Urothelium cell line (cell line): ENCODE measurements at regions not wholly inside any gene's neighbourhood (a gene's known extent, or its start where the extent isn't known, plus 50 kb on each side); places are given as distances from the start of the nearest gene placed in this dataset.
A peak's percentile ranks its signal among the peaks of the same experiment; 100 is the strongest.
"Not testable (repeated sequence)": the region's sequence is repeated elsewhere in the genome, so short reads cannot be mapped to it uniquely, and the experiment has no call there.

Experiments
- DNase-seq: peaks from one replicate; pipeline ENCODE4 v3.0.0; 2011; ENCODE audit warnings: low spot score, mixed read lengths
- FAIRE-seq: peaks from 2 replicates; lab custom pipeline; 2011; peaks lifted over from hg19 to GRCh38; lab: Jason Lieb, UNC

- DNase-seq (no peak), FAIRE-seq (no peak)
Measured at GRCh38 chrX:37904833-37905232, 57.5 kb upstream of the DYNLT3 start.

- no peak for FAIRE-seq
- DNase-seq = peak; percentile 64
Measured at GRCh38 chrX:37905436-37906147, 58.2 kb upstream of the DYNLT3 start.

- DNase-seq = no peak
- FAIRE-seq = no peak
Measured at GRCh38 chrX:37906357-37906756, 59.0 kb upstream of the DYNLT3 start.

DNA sequence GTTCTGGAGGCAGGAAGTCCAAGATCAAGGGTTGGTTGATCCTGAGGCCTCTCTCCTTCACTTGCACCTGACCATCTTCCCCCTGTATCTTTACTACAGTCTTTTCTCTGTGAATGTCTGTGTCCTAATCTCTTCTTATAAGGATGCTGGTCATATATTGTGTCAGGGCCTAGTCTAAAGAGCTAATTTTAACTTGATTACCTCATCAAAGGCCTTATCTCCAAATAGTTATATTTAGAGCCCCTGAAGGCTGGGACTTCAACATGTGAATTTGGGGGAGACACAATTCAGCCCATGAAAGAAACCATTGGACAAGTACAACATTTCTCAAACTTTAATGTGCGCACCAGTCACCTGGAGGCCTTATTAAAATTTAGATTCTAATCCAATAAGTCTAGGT is 62.8 kb upstream of the DYNLT3 start:
- FAIRE-seq (no peak), DNase-seq (no peak)

DNA sequence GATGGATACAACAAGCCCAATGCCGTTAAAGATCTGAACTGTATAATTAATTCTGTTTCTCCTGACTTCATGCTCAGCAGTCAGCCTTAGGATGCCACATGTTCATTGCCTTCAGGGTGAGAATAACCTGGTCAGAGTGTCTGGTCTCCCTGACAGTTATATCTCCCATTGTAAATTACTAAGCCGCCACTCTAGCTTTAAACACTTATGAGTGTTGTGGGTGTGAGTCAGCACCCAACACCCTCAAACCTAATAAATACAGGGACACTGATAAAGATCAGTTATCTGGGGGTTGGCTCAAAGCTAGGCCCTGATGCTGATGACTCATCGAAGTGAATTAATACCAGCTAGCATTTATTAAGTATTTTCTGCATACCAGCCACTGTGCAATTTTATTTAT is 64.9 kb upstream of the DYNLT3 start:
- DNase-seq = peak; percentile 19
- no peak for FAIRE-seq

DNA sequence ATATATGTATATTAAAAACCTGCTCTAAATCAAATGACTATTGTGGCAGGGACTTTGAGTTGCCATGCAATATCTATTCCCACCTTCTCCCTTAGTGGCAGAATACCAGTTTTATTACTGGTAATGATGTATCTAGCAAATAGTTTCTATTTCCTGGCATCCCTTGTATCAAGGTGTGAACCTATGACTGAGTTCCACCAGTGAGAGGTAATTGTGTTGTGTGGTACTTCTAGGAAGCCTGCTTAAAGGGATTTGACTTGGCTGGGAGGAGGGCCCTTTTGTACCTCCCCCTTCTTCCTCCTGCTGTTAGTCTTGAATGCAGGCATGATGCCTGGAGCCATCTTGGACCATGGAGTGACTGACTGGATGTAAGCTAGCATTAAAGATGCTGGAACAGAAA is 65.4 kb upstream of the DYNLT3 start:
- DNase-seq (no peak), FAIRE-seq (no peak)

DNA sequence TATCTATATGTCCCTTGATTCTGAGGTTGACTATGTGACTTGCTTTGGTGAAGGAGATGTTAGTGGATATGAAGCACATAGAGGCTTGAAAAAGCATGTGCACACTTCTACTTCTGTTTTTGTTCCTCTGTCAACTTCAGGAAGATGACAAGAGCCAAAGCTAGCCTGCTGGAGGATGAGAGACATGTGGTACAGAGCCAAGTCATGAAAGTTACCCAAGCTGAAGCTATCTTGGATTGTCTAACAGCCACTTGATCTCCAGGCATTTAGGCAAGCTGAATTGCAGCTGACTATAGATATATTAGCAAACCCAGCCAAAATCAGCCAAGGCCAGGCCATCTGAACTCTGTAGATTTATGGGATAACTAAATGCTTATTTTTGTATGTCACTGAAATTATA is 70.8 kb upstream of the DYNLT3 start:
- no peak for FAIRE-seq

GRCh38 chrX:37918703-37919102 is 71.3 kb upstream of the DYNLT3 start:
- no peak for DNase-seq
- no peak for FAIRE-seq

More for the DNA sequence above, 70.8 kb upstream of the DYNLT3 start:
- no peak for DNase-seq

GRCh38 chrX:37921758-37922157 is 74.4 kb upstream of the DYNLT3 start:
- DNase-seq (peak; percentile 14), FAIRE-seq (no peak)

DNA sequence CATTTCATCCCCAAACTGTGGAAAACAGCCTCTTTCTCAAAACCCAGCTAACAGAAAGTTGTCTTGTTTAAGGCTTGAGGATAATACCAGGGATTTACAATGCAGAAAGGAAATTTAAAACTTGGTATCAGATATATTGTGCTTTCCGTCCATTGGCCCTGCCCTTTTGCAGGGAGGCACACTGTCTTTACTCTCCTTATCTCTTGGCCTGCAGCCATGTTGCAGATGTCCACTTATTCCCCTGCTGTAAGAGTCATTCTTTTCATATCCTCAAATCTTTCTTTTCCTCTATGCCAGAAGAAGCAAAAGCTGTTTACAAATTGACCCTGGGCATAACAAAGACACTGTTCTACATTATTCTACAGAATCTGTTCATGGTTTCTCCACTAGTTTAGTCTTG is 75.6 kb upstream of the DYNLT3 start:
- FAIRE-seq = no peak
- DNase-seq = no peak

DNA sequence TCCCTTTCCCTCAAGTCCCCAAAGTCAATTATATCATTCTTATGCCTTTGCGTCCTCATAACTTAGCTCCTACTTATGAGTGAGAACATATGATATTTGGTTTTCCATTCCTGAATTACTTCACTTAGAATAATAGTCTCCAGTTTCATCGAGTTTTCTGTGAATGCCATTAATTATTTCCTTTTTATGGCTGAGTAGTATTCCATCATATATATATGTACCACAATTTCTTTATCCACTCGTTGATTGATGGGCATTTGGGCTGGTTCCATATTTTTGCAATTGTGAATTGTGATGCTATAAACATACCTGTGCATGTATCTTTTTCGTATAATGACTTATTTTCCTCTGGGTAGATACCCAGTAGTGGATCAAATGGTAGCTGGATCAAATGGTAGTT is 78.4 kb upstream of the DYNLT3 start:
- not testable (repeated sequence) for FAIRE-seq, DNase-seq

DNA sequence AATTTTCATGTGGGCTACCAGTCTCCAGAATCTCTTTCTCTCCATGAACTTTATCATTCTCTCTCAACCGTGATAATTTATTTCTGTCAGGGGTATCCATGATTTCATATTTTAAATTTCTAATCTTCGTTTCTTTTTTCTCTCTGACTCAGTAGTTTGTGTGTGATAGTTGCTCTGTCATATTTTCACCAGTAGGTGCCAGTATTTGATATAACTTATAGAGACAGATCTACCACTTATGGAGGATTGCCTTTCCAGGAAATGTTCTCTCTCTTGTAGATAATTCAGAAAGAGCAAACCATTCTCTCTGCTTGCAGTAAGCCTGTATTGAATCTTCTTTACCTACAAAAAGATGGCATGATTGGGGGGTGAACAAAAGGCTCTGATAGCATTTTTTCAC is 79.3 kb upstream of the DYNLT3 start:
- no peak for FAIRE-seq

GRCh38 chrX:37942170-37942569 is 64.2 kb upstream of the SYTL5 start:
- DNase-seq = no peak
- FAIRE-seq = no peak

More for the DNA sequence above, 79.3 kb upstream of the DYNLT3 start:
- no peak for DNase-seq

- FAIRE-seq = no peak
- DNase-seq = no peak
Measured at GRCh38 chrX:37943554-37944344, 62.6 kb upstream of the SYTL5 start.

- FAIRE-seq = no peak
Measured at GRCh38 chrX:37946197-37946596, 60.2 kb upstream of the SYTL5 start.

GRCh38 chrX:37955273-37955672 is 51.1 kb upstream of the SYTL5 start:
- FAIRE-seq (no peak), DNase-seq (no peak)

More at GRCh38 chrX:37946197-37946596, 60.2 kb upstream of the SYTL5 start:
- no peak for DNase-seq

DNA sequence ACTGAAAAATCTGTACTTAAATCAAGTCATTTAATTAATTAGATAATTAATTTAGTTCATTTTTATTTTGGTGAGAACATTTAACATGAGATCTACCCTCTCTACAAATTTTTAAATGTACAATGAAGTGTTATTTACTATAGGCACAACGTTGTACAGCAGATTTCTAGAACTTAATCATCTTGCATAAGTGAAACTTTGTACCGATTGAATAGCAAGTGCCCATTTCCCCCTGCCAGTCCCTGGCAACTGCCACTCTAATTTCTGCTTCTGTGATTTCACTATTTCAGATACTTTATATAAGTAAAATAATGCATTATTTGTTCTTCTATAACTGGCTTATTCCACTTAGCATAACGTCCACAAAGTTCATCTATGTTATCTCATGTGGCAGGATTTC is 50.1 kb upstream of the SYTL5 start:
- DNase-seq (no peak), FAIRE-seq (no peak)
